PC-9 (cell line): ENCODE measurements at regions not wholly inside any gene's neighbourhood (a gene's known extent, or its start where the extent isn't known, plus 50 kb on each side); places are given as distances from the start of the nearest gene placed in this dataset.

ENCODE experiments used
- BruUV-seq: library from RNA; stranded (reverse); fragments of 400-500 nt; replicated peaks from 2 replicates; lab custom pipeline; 2021; lab: Mats Ljungman, UMichigan
- CTCF ChIA-PET: fragments of 300-600 bp; sonication (Branson Sonifier 250); formaldehyde crosslinking; loops from one replicate; lab custom pipeline; 2022; ENCODE audit warnings: antibody characterized with exemption; lab: Charles Lee
- POLR2A ChIA-PET: fragments of 300-600 bp; sonication (Branson Sonifier 250); formaldehyde crosslinking; loops from one replicate; lab custom pipeline; 2022; ENCODE audit warnings: antibody characterized with exemption; ENCODE audit not compliant: unreplicated experiment; lab: Charles Lee
- DNase-seq, 2 experiments: peaks; one replicate each; pipeline versions ENCODE4 v3.0.0 to v3.0.0-alpha.2; 2015 to 2022; ENCODE audit warnings: mixed read lengths in 1 of 2
- H2AFZ ChIP-seq: fragments of 200-600 bp; sonication (generic); 2 replicates; pipeline ENCODE4 v1.8.1; 2017; ENCODE audit warnings: antibody characterized with exemption
- H3F3A ChIP-seq: fragments of 200-600 bp; sonication (generic); 2 replicates; pipeline ENCODE4 v1.8.1; 2017; ENCODE audit warnings: antibody characterized with exemption, mild to moderate bottlenecking, low read depth; ENCODE audit not compliant: insufficient read depth
- H3K27ac ChIP-seq: fragments of 200-600 bp; sonication (generic); 2 replicates; pipeline ENCODE4 v1.6.1; 2016; ENCODE audit warnings: mixed run types
- H3K27me3 ChIP-seq: fragments of 200-600 bp; sonication (generic); 2 replicates; pipeline ENCODE4 v1.6.1; 2016; ENCODE audit warnings: low read depth, mixed run types; ENCODE audit not compliant: insufficient read depth
- H3K36me3 ChIP-seq: fragments of 200-600 bp; sonication (generic); 2 replicates; pipeline ENCODE4 v1.6.1; 2016; ENCODE audit warnings: low read depth, mixed run types
- H3K4me1 ChIP-seq: fragments of 200-600 bp; sonication (generic); replicated peaks from 2 replicates; pipeline ENCODE4 v1.6.1; 2016; ENCODE audit warnings: mixed run types; ENCODE audit not compliant: insufficient read depth
- H3K4me2 ChIP-seq: fragments of 200-600 bp; sonication (generic); 2 replicates; pipeline ENCODE4 v1.6.1; 2017; ENCODE audit warnings: mixed run types
- H3K4me3 ChIP-seq: fragments of 200-600 bp; sonication (generic); 2 replicates; pipeline ENCODE4 v1.6.1; 2016; ENCODE audit warnings: mixed run types
- H3K79me2 ChIP-seq: fragments of 200-600 bp; sonication (generic); 2 replicates; pipeline ENCODE4 v1.6.1; 2017; ENCODE audit warnings: low read depth, mixed run types
- H3K9me2 ChIP-seq: fragments of 200-600 bp; sonication (generic); 2 replicates; pipeline ENCODE4 v1.8.1; 2017; ENCODE audit warnings: mild to moderate bottlenecking; ENCODE audit not compliant: insufficient read depth
- H3K9me3 ChIP-seq: fragments of 200-600 bp; sonication (generic); 2 replicates; pipeline ENCODE4 v1.8.1; 2016; ENCODE audit warnings: low read depth; ENCODE audit not compliant: insufficient read depth
- H4K20me1 ChIP-seq: fragments of 200-600 bp; sonication (generic); 2 replicates; pipeline ENCODE4 v1.8.1; 2017; ENCODE audit not compliant: insufficient read depth
- CTCF ChIP-seq: fragments of 200-600 bp; sonication (generic); conservative IDR thresholded peaks from 2 replicates; pipeline ENCODE4 v1.6.1; 2017; ENCODE audit warnings: mixed run types, antibody characterized with exemption, mild to moderate bottlenecking, moderate library complexity
- EZH2 ChIP-seq: fragments of 200-600 bp; sonication (generic); IDR thresholded peaks from 2 replicates; pipeline ENCODE4 v1.8.0; 2017; ENCODE audit warnings: antibody characterized with exemption, low read depth
- intact Hi-C: fragments of 100-400 bp; cut with micrococcal nuclease; formaldehyde crosslinking; loops from one replicate; pipeline ENCODE4 v1.10.0; 2022; ENCODE audit not compliant: unreplicated experiment

- no peak overlapping the region for H3K4me3 ChIP-seq
- H3K4me1 ChIP-seq = no peaks in the 10 kb centered on the region
- H3K9me2 ChIP-seq = no peaks in the 10 kb centered on the region
- CTCF ChIA-PET = no interaction called here
- no peaks in the 10 kb centered on the region for H3K27me3 ChIP-seq
- no peaks in the 10 kb centered on the region for H4K20me1 ChIP-seq
- no peak overlapping the region for H2AFZ ChIP-seq
- no peak overlapping the region for H3K4me2 ChIP-seq
- no peaks in the 10 kb centered on the region for H3K36me3 ChIP-seq
- H3K9me3 ChIP-seq = no peaks in the 10 kb centered on the region
- intact Hi-C loops = no loop called here
- no peaks in the 10 kb centered on the region for H3K79me2 ChIP-seq
- no peak for DNase-seq
- POLR2A ChIA-PET = no interaction called here
- TF ChIP-seq CTCF (no peak), EZH2 (no peak)
- no peak overlapping the region for H3K27ac ChIP-seq
- no peaks in the 10 kb centered on the region for H3F3A ChIP-seq
- no TSS peak for BruUV-seq
Measured at GRCh38 chr21:16377120-16377658, 647.4 kb downstream of the USP25 start.

- no peaks in the 10 kb centered on the region for H3F3A ChIP-seq
- ChIA-PET POLR2A (no interaction called here), CTCF (no interaction called here)
- H3K36me3 ChIP-seq = no peaks in the 10 kb centered on the region
- intact Hi-C loops = no loop called here
- TF ChIP-seq EZH2 = no peak
- TF ChIP-seq CTCF = no peak
- H3K4me1 ChIP-seq = no peaks in the 10 kb centered on the region
- no peak overlapping the region for H3K27ac ChIP-seq
- H2AFZ ChIP-seq = no peak overlapping the region
- no peak overlapping the region for H3K4me3 ChIP-seq
- no peaks in the 10 kb centered on the region for H3K9me2 ChIP-seq
- DNase-seq = no peak
- no peak overlapping the region for H3K4me2 ChIP-seq
- H3K9me3 ChIP-seq = no peaks in the 10 kb centered on the region
- no TSS peak for BruUV-seq
- H3K27me3 ChIP-seq = no peaks in the 10 kb centered on the region
- no peaks in the 10 kb centered on the region for H3K79me2 ChIP-seq
- no peaks in the 10 kb centered on the region for H4K20me1 ChIP-seq
Measured at GRCh38 chr21:16377857-16378256, 648.1 kb downstream of the USP25 start.

GRCh38 chr21:16378525-16378924 lies 648.7 kb downstream of the USP25 start:
- Histone ChIP-seq H3K36me3 (no peaks in the 10 kb centered on the region), H2AFZ (0 out of 2 replicates have a peak overlapping the region, but pooled peaks have one; percentile 2), H3K27me3 (no peaks in the 10 kb centered on the region), H3K9me3 (no peaks in the 10 kb centered on the region), H4K20me1 (no peaks in the 10 kb centered on the region), H3K4me1 (no peaks in the 10 kb centered on the region), H3K27ac (no peak overlapping the region), H3K9me2 (no peaks in the 10 kb centered on the region), H3F3A (no peaks in the 10 kb centered on the region), H3K79me2 (no peaks in the 10 kb centered on the region), H3K4me2 (no peak overlapping the region), H3K4me3 (no peak overlapping the region)
- no peak for DNase-seq
- no TSS peak for BruUV-seq
- ChIA-PET POLR2A (no interaction called here), CTCF (no interaction called here)
- TF ChIP-seq EZH2 (no peak), CTCF (no peak)
- intact Hi-C loops = no loop called here
